ENCODE measurements at regions not wholly inside any gene's neighbourhood (a gene's known extent, or its start where the extent isn't known, plus 50 kb on each side); places are given as distances from the start of the nearest gene placed in this dataset.

DNA sequence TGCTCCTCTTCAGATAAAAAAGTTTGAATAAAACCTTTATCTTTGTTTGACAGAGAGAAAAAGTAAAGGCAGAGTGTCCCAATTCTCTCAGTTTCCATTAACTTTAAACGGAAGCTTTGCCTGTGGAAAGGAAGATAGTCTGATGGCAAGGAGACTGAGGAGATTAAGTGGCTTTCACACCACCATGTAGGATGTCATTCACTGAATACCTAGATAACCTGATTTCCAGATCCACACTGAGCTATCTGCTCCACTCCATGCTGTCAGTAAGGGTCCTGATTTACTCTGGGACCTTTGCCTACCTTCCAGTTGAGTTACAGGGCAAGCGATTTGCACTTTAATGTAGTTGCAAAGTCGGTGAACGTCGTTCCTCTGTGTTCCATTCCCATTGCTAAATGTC, 233.4 kb upstream of the TBL1XR1 start:
- DNase-seq (ENCODE audit: low read depth): no peak
- TF ChIP-seq POLR2A (IDR thresholded peaks at IDR 0.05; ENCODE audit: extremely low read depth, insufficient read length): no peak
- TF ChIP-seq, protein P1, sequence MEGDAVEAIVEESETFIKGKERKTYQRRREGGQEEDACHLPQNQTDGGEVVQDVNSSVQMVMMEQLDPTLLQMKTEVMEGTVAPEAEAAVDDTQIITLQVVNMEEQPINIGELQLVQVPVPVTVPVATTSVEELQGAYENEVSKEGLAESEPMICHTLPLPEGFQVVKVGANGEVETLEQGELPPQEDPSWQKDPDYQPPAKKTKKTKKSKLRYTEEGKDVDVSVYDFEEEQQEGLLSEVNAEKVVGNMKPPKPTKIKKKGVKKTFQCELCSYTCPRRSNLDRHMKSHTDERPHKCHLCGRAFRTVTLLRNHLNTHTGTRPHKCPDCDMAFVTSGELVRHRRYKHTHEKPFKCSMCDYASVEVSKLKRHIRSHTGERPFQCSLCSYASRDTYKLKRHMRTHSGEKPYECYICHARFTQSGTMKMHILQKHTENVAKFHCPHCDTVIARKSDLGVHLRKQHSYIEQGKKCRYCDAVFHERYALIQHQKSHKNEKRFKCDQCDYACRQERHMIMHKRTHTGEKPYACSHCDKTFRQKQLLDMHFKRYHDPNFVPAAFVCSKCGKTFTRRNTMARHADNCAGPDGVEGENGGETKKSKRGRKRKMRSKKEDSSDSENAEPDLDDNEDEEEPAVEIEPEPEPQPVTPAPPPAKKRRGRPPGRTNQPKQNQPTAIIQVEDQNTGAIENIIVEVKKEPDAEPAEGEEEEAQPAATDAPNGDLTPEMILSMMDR (IDR thresholded peaks at IDR 0.05; ENCODE audit: low read depth, low read length): no peak
- TF ChIP-seq MYC (IDR thresholded peaks at IDR 0.05; ENCODE audit: low read depth, low read length): no peak
- TF ChIP-seq, protein P2, sequence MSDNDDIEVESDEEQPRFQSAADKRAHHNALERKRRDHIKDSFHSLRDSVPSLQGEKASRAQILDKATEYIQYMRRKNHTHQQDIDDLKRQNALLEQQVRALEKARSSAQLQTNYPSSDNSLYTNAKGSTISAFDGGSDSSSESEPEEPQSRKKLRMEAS (IDR thresholded peaks at IDR 0.05; ENCODE audit: low read depth, low read length): no peak
- no peak overlapping the region for H3K4me3 ChIP-seq (ENCODE audit: low read depth, low read length)

DNA sequence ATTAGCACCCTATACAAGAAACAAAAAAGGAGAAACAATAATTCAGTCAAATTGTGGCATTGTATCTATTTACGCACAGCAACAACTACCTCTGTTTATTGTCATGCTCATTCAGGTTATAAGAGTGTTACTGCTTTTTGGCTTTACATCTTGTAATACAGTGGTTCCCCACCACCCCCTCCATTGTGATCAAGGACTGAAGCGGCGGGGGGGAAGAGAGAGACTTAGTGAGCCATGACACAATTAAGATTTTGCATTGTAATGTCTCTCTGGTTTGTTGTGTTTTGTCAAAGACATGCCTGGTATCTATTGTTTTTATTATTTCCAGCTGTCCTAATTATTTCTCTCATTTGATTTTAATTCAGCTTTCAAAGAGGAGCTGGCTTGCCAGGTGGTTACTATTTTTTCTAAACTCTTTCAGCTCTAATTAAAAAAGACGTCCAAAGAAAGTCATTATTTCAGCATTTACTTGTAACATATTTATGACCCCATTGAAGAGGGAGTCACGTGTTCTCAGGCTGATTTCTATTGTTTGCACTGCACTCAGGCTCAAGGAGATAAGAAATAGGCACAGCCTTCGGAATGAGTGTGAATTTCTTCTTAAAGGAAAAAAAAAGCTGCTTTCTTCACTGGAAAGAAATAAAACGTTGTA, 234.4 kb upstream of the TBL1XR1 start:
- no peak for TF ChIP-seq MYC (IDR thresholded peaks at IDR 0.05; ENCODE audit: low read depth, low read length)
- TF ChIP-seq, protein P1 (IDR thresholded peaks at IDR 0.05; ENCODE audit: low read depth, low read length): no peak
- TF ChIP-seq, protein P2 (IDR thresholded peaks at IDR 0.05; ENCODE audit: low read depth, low read length): no peak
- no peak for TF ChIP-seq POLR2A (IDR thresholded peaks at IDR 0.05; ENCODE audit: extremely low read depth, insufficient read length)
- H3K4me3 ChIP-seq (ENCODE audit: low read depth, low read length): no peak overlapping the region
- no peak for DNase-seq (ENCODE audit: low read depth)

DNA sequence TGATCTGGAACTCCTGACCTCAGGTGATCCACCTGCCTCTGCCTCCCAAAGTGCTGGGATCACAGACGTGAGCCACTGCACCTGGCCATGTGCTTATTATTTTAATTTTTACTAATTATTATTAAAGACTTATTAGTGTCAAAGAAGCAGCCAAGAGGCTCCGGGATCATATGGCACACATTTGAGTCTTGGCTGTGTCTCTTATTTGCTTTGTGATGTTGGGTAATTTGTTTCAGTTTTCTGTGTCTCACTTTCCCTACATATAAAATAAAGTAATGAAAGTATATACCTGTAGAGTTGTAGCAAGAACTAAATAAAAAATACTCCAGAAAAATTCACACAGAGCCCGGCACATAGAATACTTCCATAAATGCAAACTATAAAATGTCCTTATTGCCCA, 238.0 kb upstream of the TBL1XR1 start:
- H3K4me3 ChIP-seq (ENCODE audit: low read depth, low read length): no peak overlapping the region
- DNase-seq (ENCODE audit: low read depth): no peak
- no peak for TF ChIP-seq POLR2A (IDR thresholded peaks at IDR 0.05; ENCODE audit: extremely low read depth, insufficient read length)
- TF ChIP-seq, protein P2 (IDR thresholded peaks at IDR 0.05; ENCODE audit: low read depth, low read length): no peak
- TF ChIP-seq MYC (IDR thresholded peaks at IDR 0.05; ENCODE audit: low read depth, low read length): no peak
- TF ChIP-seq, protein P1 (IDR thresholded peaks at IDR 0.05; ENCODE audit: low read depth, low read length): no peak

DNA sequence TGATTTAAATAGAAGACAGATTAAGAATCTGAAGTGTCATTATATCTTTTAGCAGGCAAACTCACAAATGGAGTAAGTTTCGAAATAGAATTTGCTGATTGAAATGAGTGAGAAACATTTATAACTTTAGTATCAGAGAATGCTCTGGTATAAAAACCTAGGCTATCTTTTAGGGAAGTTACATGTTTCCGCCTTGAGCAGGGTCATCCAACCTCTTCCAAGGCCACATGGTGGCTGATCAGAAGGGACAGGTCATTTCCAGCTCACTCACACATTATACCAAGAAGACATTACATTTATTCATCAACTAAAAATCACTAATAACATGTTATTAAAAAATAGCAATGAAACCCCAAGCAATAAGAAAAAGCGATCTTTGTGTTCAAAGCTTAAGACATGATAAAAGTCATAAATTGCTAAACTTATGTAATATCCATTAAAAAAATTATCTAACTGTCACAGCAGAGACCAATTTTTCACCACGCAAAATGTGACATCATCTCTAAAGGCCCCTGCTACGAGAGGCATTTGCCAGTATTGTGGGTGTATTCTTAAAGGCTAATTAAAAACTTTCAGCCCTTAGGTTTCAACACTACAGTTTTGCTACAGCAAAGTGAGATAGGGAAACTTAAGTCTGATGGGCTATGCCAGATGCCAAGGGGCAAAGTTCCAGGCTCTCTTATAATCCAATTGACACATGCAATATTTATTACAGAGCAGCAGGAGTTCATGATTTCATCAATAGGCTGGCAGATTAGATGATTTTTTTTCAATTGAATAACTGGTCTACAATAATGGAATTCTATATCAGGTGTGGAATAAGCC, 240.4 kb upstream of the TBL1XR1 start:
- no peak for TF ChIP-seq POLR2A (IDR thresholded peaks at IDR 0.05; ENCODE audit: extremely low read depth, insufficient read length)
- no peak for TF ChIP-seq MYC (IDR thresholded peaks at IDR 0.05; ENCODE audit: low read depth, low read length)
- TF ChIP-seq, protein P2 (IDR thresholded peaks at IDR 0.05; ENCODE audit: low read depth, low read length): no peak
- TF ChIP-seq, protein P1 (IDR thresholded peaks at IDR 0.05; ENCODE audit: low read depth, low read length): no peak
- no peak for DNase-seq (ENCODE audit: low read depth)
- H3K4me3 ChIP-seq (ENCODE audit: low read depth, low read length): no peak overlapping the region

DNA sequence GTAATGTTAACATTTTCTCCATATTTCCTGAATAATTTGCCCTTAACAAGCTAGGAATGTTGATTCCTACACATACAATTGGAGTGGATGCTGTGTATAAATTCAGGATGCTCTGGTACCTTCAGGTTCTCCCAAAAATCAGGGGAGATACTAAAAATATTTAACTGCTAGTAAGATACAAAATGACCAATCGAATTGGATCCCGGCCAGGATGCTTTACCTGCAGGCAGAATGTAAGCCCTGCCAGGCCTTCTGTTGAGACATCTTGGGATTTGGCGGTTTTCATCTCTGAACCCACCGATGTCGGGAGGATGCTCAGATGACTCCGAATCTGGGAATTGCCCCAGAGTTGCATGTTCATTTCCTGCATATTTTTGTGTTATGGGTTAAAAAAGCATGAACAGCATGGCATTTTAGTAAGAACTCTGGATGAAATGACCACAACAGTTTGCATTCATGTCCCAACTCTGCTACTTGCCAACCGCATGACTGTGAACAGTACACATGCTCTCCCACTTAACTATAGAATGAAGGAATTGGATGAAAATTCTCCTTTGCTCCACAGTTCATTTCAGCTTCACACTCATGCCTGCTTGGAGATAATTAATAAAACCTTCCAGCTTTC, 241.4 kb upstream of the TBL1XR1 start:
- no peak for DNase-seq (ENCODE audit: low read depth)
- TF ChIP-seq MYC (IDR thresholded peaks at IDR 0.05; ENCODE audit: low read depth, low read length): no peak
- H3K4me3 ChIP-seq (ENCODE audit: low read depth, low read length): no peak overlapping the region

DNA sequence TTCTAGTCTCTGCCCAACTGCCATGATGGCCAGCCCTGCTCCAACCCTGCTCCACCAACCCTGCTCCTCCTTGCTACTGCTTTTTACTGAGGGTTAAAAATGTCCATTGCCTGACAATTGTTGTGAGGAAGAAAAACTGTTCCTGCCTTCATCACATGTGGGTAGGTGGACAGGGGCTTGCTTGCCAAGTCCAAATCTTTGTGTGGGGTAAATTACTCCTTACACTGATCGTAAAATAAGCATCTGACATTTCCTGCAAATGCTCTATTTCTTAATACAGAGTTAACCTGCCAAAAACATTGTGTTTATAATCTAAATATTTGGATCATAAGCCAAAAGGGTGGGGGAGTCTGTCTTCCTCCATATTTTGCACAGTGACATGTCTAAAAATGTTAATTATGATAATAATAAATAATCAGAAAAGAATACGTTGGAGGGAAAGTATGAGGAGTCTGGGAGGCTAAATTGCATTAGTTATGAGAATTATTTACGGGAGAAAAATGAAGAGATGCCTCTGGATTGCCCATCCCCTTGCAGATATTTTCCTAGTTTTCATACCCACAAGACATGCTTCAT, 242.5 kb upstream of the TBL1XR1 start:
- no peak for DNase-seq (ENCODE audit: low read depth)
- TF ChIP-seq, protein P1 (IDR thresholded peaks at IDR 0.05; ENCODE audit: low read depth, low read length): no peak
- TF ChIP-seq MYC (IDR thresholded peaks at IDR 0.05; ENCODE audit: low read depth, low read length): no peak
- TF ChIP-seq, protein P2 (IDR thresholded peaks at IDR 0.05; ENCODE audit: low read depth, low read length): no peak
- TF ChIP-seq POLR2A (IDR thresholded peaks at IDR 0.05; ENCODE audit: extremely low read depth, insufficient read length): no peak
- H3K4me3 ChIP-seq (ENCODE audit: low read depth, low read length): no peak overlapping the region
